Ishikawa (cell line): ENCODE measurements at regions not wholly inside any gene's neighbourhood (a gene's known extent, or its start where the extent isn't known, plus 50 kb on each side); places are given as distances from the start of the nearest gene placed in this dataset.

Source experiments
- CEBPB ChIP-seq: IDR thresholded peaks from 2 replicates; pipeline ENCODE4 v1.6.1; 2012
- CREB1 ChIP-seq: IDR thresholded peaks from 2 replicates; pipeline ENCODE4 v1.6.1; 2012; ENCODE audit warnings: low read depth
- FOXM1 ChIP-seq: IDR thresholded peaks from 2 replicates; pipeline ENCODE4 v1.6.1; 2012; ENCODE audit warnings: low read depth, borderline replicate concordance
- NFIC ChIP-seq: IDR thresholded peaks from 2 replicates; pipeline ENCODE4 v1.6.1; 2012
- RAD21 ChIP-seq: IDR thresholded peaks from 2 replicates; pipeline ENCODE4 v1.6.1; 2012; ENCODE audit warnings: low read depth
- TAF1 ChIP-seq: IDR thresholded peaks from 2 replicates; pipeline ENCODE4 v1.6.1; 2012; ENCODE audit warnings: low read depth, mild to moderate bottlenecking
- TCF12 ChIP-seq: IDR thresholded peaks from 2 replicates; pipeline ENCODE4 v1.6.1; 2012; ENCODE audit warnings: low read depth
- TEAD4 ChIP-seq: IDR thresholded peaks from 2 replicates; pipeline ENCODE4 v1.6.1; 2012
- YY1 ChIP-seq: IDR thresholded peaks from 2 replicates; pipeline ENCODE4 v1.6.1; 2012; ENCODE audit warnings: low read depth
- TF ChIP-seq, protein P1 (sequence below): IDR thresholded peaks from 2 replicates; pipeline ENCODE4 v1.6.1; 2012
- TF ChIP-seq, protein P2 (sequence below): IDR thresholded peaks from 2 replicates; pipeline ENCODE4 v1.6.1; 2012
- TF ChIP-seq, protein P3 (sequence below): IDR thresholded peaks from 2 replicates; pipeline ENCODE4 v1.6.1; 2012; ENCODE audit warnings: low read depth, mild to moderate bottlenecking

DNA sequence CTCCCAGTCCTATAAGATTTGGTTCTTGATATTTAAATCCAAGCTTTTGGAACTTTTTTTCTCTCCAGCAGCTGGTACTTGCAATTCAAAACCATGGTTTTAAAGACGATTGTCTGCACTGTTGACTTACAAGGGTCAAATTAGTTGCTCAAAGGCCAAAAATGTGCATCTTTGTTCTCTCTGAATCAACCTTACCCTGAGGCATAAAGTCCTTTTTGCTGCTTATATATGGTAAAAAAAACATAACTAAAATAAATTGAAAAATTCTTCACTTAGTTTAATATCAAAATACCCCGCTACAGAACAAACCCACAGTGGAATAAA is 592.7 kb downstream of the XIRP2 start:
- TF ChIP-seq, protein P1, sequence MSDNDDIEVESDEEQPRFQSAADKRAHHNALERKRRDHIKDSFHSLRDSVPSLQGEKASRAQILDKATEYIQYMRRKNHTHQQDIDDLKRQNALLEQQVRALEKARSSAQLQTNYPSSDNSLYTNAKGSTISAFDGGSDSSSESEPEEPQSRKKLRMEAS, result no peak
- TF ChIP-seq CEBPB (no peak), YY1 (no peak), TEAD4 (no peak), NFIC (no peak), RAD21 (no peak), TAF1 (no peak), CREB1 (no peak), TCF12 (no peak), FOXM1 (no peak)
- TF ChIP-seq, protein P2, sequence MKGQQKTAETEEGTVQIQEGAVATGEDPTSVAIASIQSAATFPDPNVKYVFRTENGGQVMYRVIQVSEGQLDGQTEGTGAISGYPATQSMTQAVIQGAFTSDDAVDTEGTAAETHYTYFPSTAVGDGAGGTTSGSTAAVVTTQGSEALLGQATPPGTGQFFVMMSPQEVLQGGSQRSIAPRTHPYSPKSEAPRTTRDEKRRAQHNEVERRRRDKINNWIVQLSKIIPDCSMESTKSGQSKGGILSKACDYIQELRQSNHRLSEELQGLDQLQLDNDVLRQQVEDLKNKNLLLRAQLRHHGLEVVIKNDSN, result no peak
- TF ChIP-seq, protein P3, sequence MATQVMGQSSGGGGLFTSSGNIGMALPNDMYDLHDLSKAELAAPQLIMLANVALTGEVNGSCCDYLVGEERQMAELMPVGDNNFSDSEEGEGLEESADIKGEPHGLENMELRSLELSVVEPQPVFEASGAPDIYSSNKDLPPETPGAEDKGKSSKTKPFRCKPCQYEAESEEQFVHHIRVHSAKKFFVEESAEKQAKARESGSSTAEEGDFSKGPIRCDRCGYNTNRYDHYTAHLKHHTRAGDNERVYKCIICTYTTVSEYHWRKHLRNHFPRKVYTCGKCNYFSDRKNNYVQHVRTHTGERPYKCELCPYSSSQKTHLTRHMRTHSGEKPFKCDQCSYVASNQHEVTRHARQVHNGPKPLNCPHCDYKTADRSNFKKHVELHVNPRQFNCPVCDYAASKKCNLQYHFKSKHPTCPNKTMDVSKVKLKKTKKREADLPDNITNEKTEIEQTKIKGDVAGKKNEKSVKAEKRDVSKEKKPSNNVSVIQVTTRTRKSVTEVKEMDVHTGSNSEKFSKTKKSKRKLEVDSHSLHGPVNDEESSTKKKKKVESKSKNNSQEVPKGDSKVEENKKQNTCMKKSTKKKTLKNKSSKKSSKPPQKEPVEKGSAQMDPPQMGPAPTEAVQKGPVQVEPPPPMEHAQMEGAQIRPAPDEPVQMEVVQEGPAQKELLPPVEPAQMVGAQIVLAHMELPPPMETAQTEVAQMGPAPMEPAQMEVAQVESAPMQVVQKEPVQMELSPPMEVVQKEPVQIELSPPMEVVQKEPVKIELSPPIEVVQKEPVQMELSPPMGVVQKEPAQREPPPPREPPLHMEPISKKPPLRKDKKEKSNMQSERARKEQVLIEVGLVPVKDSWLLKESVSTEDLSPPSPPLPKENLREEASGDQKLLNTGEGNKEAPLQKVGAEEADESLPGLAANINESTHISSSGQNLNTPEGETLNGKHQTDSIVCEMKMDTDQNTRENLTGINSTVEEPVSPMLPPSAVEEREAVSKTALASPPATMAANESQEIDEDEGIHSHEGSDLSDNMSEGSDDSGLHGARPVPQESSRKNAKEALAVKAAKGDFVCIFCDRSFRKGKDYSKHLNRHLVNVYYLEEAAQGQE, result no peak
